ENCODE measurements at regions not wholly inside any gene's neighbourhood (a gene's known extent, or its start where the extent isn't known, plus 50 kb on each side); places are given as distances from the start of the nearest gene placed in this dataset.
"Not testable (repeated sequence)": the region's sequence is repeated elsewhere in the genome, so short reads cannot be mapped to it uniquely, and the experiment has no call there.

- no peak for ATAC-seq
These were observed 386.0 kb downstream of the RPS24 start for GRCh38 chr10:78419481-78420265.

GRCh38 chr10:78420946-78421735, 387.5 kb downstream of the RPS24 start:
- ATAC-seq, result no peak

GRCh38 chr10:78424050-78424449, 390.4 kb downstream of the RPS24 start:
- not testable (repeated sequence) for ATAC-seq

- no peak for ATAC-seq
These were observed 391.1 kb downstream of the RPS24 start for GRCh38 chr10:78424723-78425122.

GRCh38 chr10:78426181-78426580, 392.5 kb downstream of the RPS24 start:
- no peak for ATAC-seq

GRCh38 chr10:78427497-78428031, 393.9 kb downstream of the RPS24 start:
- no peak for ATAC-seq

GRCh38 chr10:78428579-78428978, 394.9 kb downstream of the RPS24 start:
- no peak for ATAC-seq

- ATAC-seq, result no peak
These were observed 396.3 kb downstream of the RPS24 start for GRCh38 chr10:78429984-78430383.

GRCh38 chr10:78432583-78432982, 398.9 kb downstream of the RPS24 start:
- ATAC-seq, result no peak

- ATAC-seq, result no peak
These were observed 399.5 kb downstream of the RPS24 start for GRCh38 chr10:78433076-78433595.

- ATAC-seq, result no peak
These were observed 400.3 kb downstream of the RPS24 start for GRCh38 chr10:78433766-78434535.

GRCh38 chr10:78434886-78435285, 401.2 kb downstream of the RPS24 start:
- ATAC-seq, result no peak

- no peak for ATAC-seq
These were observed 402.0 kb downstream of the RPS24 start for GRCh38 chr10:78435484-78436221.

GRCh38 chr10:78436222-78436573, 402.5 kb downstream of the RPS24 start:
- ATAC-seq, result no peak

GRCh38 chr10:78436706-78437406, 403.2 kb downstream of the RPS24 start:
- ATAC-seq, result no peak

GRCh38 chr10:78437407-78437768, 403.7 kb downstream of the RPS24 start:
- ATAC-seq, result no peak

- no peak for ATAC-seq
These were observed 404.6 kb downstream of the RPS24 start for GRCh38 chr10:78437998-78438906.

- no peak for ATAC-seq
These were observed 405.5 kb downstream of the RPS24 start for GRCh38 chr10:78438907-78439809.

- no peak for ATAC-seq
These were observed 407.3 kb downstream of the RPS24 start for GRCh38 chr10:78441010-78441409.
